GM23338 (cell line): ENCODE measurements at regions not wholly inside any gene's neighbourhood (a gene's known extent, or its start where the extent isn't known, plus 50 kb on each side); places are given as distances from the start of the nearest gene placed in this dataset.
A peak's percentile ranks its signal among the peaks of the same experiment; 100 is the strongest.

Source experiments
- ATAC-seq: fragments of 200-7000 bp; cut with Tn5 transposase; 3 replicates; pipeline ENCODE4 v1.9.1; 2020
- DNase-seq: peaks from one replicate; pipeline ENCODE4 v3.0.0-alpha.2; 2015; ENCODE audit warnings: low spot score
- H2AFZ ChIP-seq: fragments of 200-600 bp; sonication (generic); 2 replicates; pipeline ENCODE4 v1.8.0; 2016; ENCODE audit warnings: antibody characterized with exemption, mild to moderate bottlenecking, moderate library complexity
- H3F3A ChIP-seq: fragments of 200-600 bp; sonication (generic); replicated peaks from 2 replicates; pipeline ENCODE4 v1.8.0; 2017; ENCODE audit warnings: antibody characterized with exemption, mixed run types, low read depth
- H3K27ac ChIP-seq: fragments of 200-600 bp; sonication (generic); 2 replicates; pipeline ENCODE4 v1.6.1; 2016; ENCODE audit warnings: low read depth
- H3K27me3 ChIP-seq: fragments of 200-600 bp; sonication (generic); 2 replicates; pipeline ENCODE4 v1.8.0; 2016; ENCODE audit warnings: mild to moderate bottlenecking, mixed run types, moderate library complexity; ENCODE audit not compliant: insufficient read depth
- H3K36me3 ChIP-seq: fragments of 200-600 bp; sonication (generic); 2 replicates; pipeline ENCODE4 v1.8.0; 2016; ENCODE audit warnings: mild to moderate bottlenecking; ENCODE audit not compliant: insufficient read depth
- H3K4me1 ChIP-seq: fragments of 200-600 bp; sonication (generic); 2 replicates; pipeline ENCODE4 v1.8.0; 2016; ENCODE audit warnings: mild to moderate bottlenecking, moderate library complexity; ENCODE audit not compliant: insufficient read depth
- H3K4me2 ChIP-seq: fragments of 200-600 bp; sonication (generic); 2 replicates; pipeline ENCODE4 v1.7.1; 2017; ENCODE audit warnings: mixed run types
- H3K4me3 ChIP-seq: fragments of 200-600 bp; sonication (generic); 2 replicates; pipeline ENCODE4 v1.6.1; 2016; ENCODE audit warnings: mixed run types
- H3K79me2 ChIP-seq: fragments of 200-600 bp; sonication (generic); replicated peaks from 2 replicates; pipeline ENCODE4 v1.8.0; 2017; ENCODE audit warnings: mild to moderate bottlenecking; ENCODE audit not compliant: insufficient read depth
- H3K9me2 ChIP-seq: fragments of 200-600 bp; sonication (generic); 2 replicates; pipeline ENCODE4 v1.8.0; 2017; ENCODE audit not compliant: insufficient read depth
- H4K20me1 ChIP-seq: fragments of 200-600 bp; sonication (generic); replicated peaks from 2 replicates; pipeline ENCODE4 v1.8.0; 2017; ENCODE audit warnings: mild to moderate bottlenecking; ENCODE audit not compliant: insufficient read depth
- H3K27ac Mint-ChIP-seq: 2 replicates; pipeline ENCODE4 v1.8.0; 2020; ENCODE audit warnings: inconsistent platforms, mild to moderate bottlenecking, moderate library complexity, mixed read lengths
- H3K27me3 Mint-ChIP-seq: 3 replicates; pipeline ENCODE4 v1.8.0; 2022; ENCODE audit warnings: low read depth, mild to moderate bottlenecking, moderate library complexity, mixed read lengths, inconsistent platforms; ENCODE audit not compliant: insufficient read depth, poor library complexity
- H3K36me3 Mint-ChIP-seq: 3 replicates; pipeline ENCODE4 v1.8.0; 2021; ENCODE audit warnings: low read depth, mild to moderate bottlenecking, inconsistent platforms, moderate library complexity, mixed read lengths
- H3K4me1 Mint-ChIP-seq: 3 replicates; pipeline ENCODE4 v1.8.0; 2020; ENCODE audit warnings: mild to moderate bottlenecking, inconsistent platforms, mixed read lengths
- H3K4me3 Mint-ChIP-seq: 3 replicates; pipeline ENCODE4 v1.8.0; 2021; ENCODE audit warnings: moderate library complexity, mild to moderate bottlenecking, inconsistent platforms, mixed read lengths
- H3K9me3 Mint-ChIP-seq: 3 replicates; pipeline ENCODE4 v1.8.0; 2020; ENCODE audit warnings: moderate library complexity, mild to moderate bottlenecking, inconsistent platforms, mixed read lengths
- CTCF ChIP-seq, 2 experiments: fragments of 200-600 bp in 1 of 2; sonication (generic) in 1 of 2; conservative IDR thresholded peaks; 2 replicates each; pipeline versions ENCODE4 v1.5.1 to v1.6.1; 2016 to 2017; ENCODE audit warnings: antibody characterized with exemption in 2 of 2, low read depth in 2 of 2, mild to moderate bottlenecking in 2 of 2, moderate library complexity in 1 of 2
- ETS1 ChIP-seq: IDR thresholded peaks from 2 replicates; pipeline ENCODE4 v1.6.1; 2016; ENCODE audit warnings: antibody characterized with exemption
- EZH2 ChIP-seq: fragments of 200-600 bp; sonication (generic); IDR thresholded peaks from one replicate; pipeline ENCODE4 v1.8.0; 2017; ENCODE audit warnings: antibody characterized with exemption, mild to moderate bottlenecking, low read depth; ENCODE audit not compliant: unreplicated experiment
- EZH2phosphoT487 ChIP-seq: fragments of 200-600 bp; sonication (generic); IDR thresholded peaks from one replicate; pipeline ENCODE4 v1.8.1; 2018; ENCODE audit warnings: antibody characterized with exemption; ENCODE audit not compliant: unreplicated experiment
- JUNB ChIP-seq: IDR thresholded peaks from one replicate; pipeline ENCODE4 v1.6.1; 2016; ENCODE audit warnings: antibody characterized with exemption; ENCODE audit not compliant: unreplicated experiment
- NANOG ChIP-seq: IDR thresholded peaks from 2 replicates; pipeline ENCODE4 v1.6.1; 2016; ENCODE audit warnings: antibody characterized with exemption, borderline replicate concordance
- POLR2AphosphoS5 ChIP-seq: IDR thresholded peaks from 2 replicates; pipeline ENCODE4 v1.6.1; 2016; ENCODE audit warnings: antibody characterized with exemption, low read depth
- REST ChIP-seq: IDR thresholded peaks from one replicate; pipeline ENCODE4 v1.6.1; 2018; ENCODE audit warnings: antibody characterized with exemption; ENCODE audit not compliant: unreplicated experiment
- STAT1 ChIP-seq: IDR thresholded peaks from one replicate; pipeline ENCODE4 v1.6.1; 2016; ENCODE audit warnings: antibody characterized with exemption; ENCODE audit not compliant: unreplicated experiment
- ZNF114 ChIP-seq: fragments of 250-450 bp; sonication (Bioruptor Pico); IDR thresholded peaks from 2 replicates; pipeline ENCODE4 v1.5.0; 2020; ENCODE audit warnings: mild to moderate bottlenecking, moderate library complexity

GRCh38 chr4:86481440-86481839 is 112.7 kb upstream of the PTPN13 start:
- ATAC-seq (peak; percentile 54), DNase-seq (peak; percentile 34)
- H3K27me3 Mint-ChIP-seq: peaks cover 1% of the 10 kb centered on the region
- no peaks in the 10 kb centered on the region for H4K20me1 ChIP-seq
- no peaks in the 10 kb centered on the region for H3K9me2 ChIP-seq
- H2AFZ ChIP-seq: no peak overlapping the region
- H3K79me2 ChIP-seq: no peaks in the 10 kb centered on the region
- peaks cover 15% of the 10 kb centered on the region for H3K36me3 Mint-ChIP-seq
- H3K4me1 Mint-ChIP-seq: peaks cover 30% of the 10 kb centered on the region; the same call in 2 of the 3 replicates
- H3K27me3 ChIP-seq: no peaks in the 10 kb centered on the region
- H3K4me3 Mint-ChIP-seq: no peak overlapping the region
- H3K27ac ChIP-seq: peak overlapping the region; percentile 85
- H3K4me1 ChIP-seq: peaks cover 39% of the 10 kb centered on the region
- H3K4me2 ChIP-seq: no peak overlapping the region
- TF ChIP-seq STAT1: no peak
- no peak for TF ChIP-seq ETS1
- TF ChIP-seq NANOG: no peak
- no peak for TF ChIP-seq EZH2phosphoT487
- no peak for TF ChIP-seq POLR2AphosphoS5
- no peak overlapping the region for H3K4me3 ChIP-seq
- peaks cover 9% of the 10 kb centered on the region for H3K9me3 Mint-ChIP-seq
- H3K36me3 ChIP-seq: no peaks in the 10 kb centered on the region
- H3K27ac Mint-ChIP-seq: no peak overlapping the region
- H3F3A ChIP-seq: no peaks in the 10 kb centered on the region

GRCh38 chr4:86482306-86483172 is 111.6 kb upstream of the PTPN13 start:
- no peaks in the 10 kb centered on the region for H3K27me3 Mint-ChIP-seq
- H3K4me1 ChIP-seq: peaks cover 39% of the 10 kb centered on the region
- H3K36me3 ChIP-seq: no peaks in the 10 kb centered on the region
- H3K27ac Mint-ChIP-seq: peak overlapping the region; percentile 94
- H3K9me2 ChIP-seq: no peaks in the 10 kb centered on the region
- peak overlapping the region; percentile 43 for H3K4me3 Mint-ChIP-seq
- peak; percentile 95 for DNase-seq
- H3K36me3 Mint-ChIP-seq: peaks cover 24% of the 10 kb centered on the region
- H3K4me1 Mint-ChIP-seq: peaks cover 30% of the 10 kb centered on the region; the same call in 2 of the 3 replicates
- no peaks in the 10 kb centered on the region for H4K20me1 ChIP-seq
- H3K79me2 ChIP-seq: no peaks in the 10 kb centered on the region
- peak overlapping the region; percentile 85 for H3K27ac ChIP-seq
- no peak overlapping the region for H2AFZ ChIP-seq
- peak overlapping the region; percentile 24 for H3K4me2 ChIP-seq
- 0 out of 2 replicates have a peak overlapping the region, but pooled peaks have one; percentile 2 for H3K4me3 ChIP-seq
- H3K27me3 ChIP-seq: no peaks in the 10 kb centered on the region
- no peaks in the 10 kb centered on the region for H3F3A ChIP-seq
- H3K9me3 Mint-ChIP-seq: peaks cover 13% of the 10 kb centered on the region; the same call in 2 of the 3 replicates
- peak; percentile 93 for ATAC-seq
- no peak for TF ChIP-seq POLR2AphosphoS5
- TF ChIP-seq EZH2phosphoT487: no peak
- 0 out of 2 replicates have a peak, but pooled peaks have one; percentile 47 for TF ChIP-seq ETS1
- TF ChIP-seq NANOG: peak; percentile 89
- no peak for TF ChIP-seq REST
- no peak for TF ChIP-seq EZH2
- no peak for TF ChIP-seq JUNB
- peak; percentile 15 to 35; a peak in 3 of 4 replicates for TF ChIP-seq CTCF (conservative IDR thresholded peaks at IDR 0.05; ENCODE audit: low read depth in 2 of 2)
- TF ChIP-seq ZNF114: no peak
